Central memory CD8-positive, alpha-beta T cell (primary cell): ENCODE measurements at regions not wholly inside any gene's neighbourhood (a gene's known extent, or its start where the extent isn't known, plus 50 kb on each side); places are given as distances from the start of the nearest gene placed in this dataset.
"Not testable (repeated sequence)": the region's sequence is repeated elsewhere in the genome, so short reads cannot be mapped to it uniquely, and the experiment has no call there.

Experiments used
- ATAC-seq: fragments of 150-1000 bp; cut with Tn5 transposase; replicated peaks from 2 replicates; pipeline ENCODE4 v1.10.0; 2022; ENCODE audit warnings: mild to moderate bottlenecking, moderate FRiP score, moderate number of reproducible peaks; ENCODE audit not compliant: poor library complexity, severe bottlenecking; ENCODE audit errors: extremely low read depth
- DNase-seq, 2 donors: peaks; one replicate each; pipeline ENCODE4 v3.0.0; 2021; ENCODE audit warnings: low spot score in 2 of 2
- H3K27ac Mint-ChIP-seq: one replicate; pipeline ENCODE4 v1.8.0; 2022; ENCODE audit warnings: low read depth, mild to moderate bottlenecking, moderate library complexity, mixed read lengths
- H3K27me3 Mint-ChIP-seq: one replicate; pipeline ENCODE4 v1.8.0; 2022; ENCODE audit warnings: mixed read lengths
- H3K36me3 Mint-ChIP-seq: one replicate; pipeline ENCODE4 v1.8.0; 2022; ENCODE audit warnings: mild to moderate bottlenecking, moderate library complexity, mixed read lengths; ENCODE audit not compliant: insufficient read depth
- H3K4me1 Mint-ChIP-seq: one replicate; pipeline ENCODE4 v1.8.0; 2022; ENCODE audit warnings: mixed read lengths
- H3K4me3 Mint-ChIP-seq: one replicate; pipeline ENCODE4 v1.8.0; 2022; ENCODE audit warnings: mild to moderate bottlenecking, moderate library complexity, mixed read lengths
- H3K9me3 Mint-ChIP-seq: one replicate; pipeline ENCODE4 v1.8.0; 2022; ENCODE audit warnings: mixed read lengths

DNA sequence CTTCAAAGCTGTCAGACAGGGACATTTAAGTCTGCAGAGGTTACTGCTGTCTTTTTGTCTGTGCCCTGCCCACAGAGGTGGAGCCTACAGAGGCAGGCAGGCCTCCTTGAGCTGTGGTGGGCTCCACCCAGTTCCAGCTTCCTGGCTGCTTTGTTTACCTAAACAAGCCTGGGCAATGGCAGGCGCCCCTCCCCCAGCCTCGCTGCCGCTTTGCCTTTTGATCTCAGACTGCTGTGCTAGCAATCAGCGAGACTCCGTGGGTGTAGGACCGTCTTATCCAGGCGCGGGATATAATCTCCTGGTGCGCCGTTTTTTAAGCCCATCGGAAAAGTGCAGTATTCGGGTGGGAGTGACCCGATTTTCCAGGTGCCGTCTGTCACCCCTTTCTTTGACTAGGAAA is 773.5 kb downstream of the KCNJ3 start:
- not testable (repeated sequence) for H3K36me3 Mint-ChIP-seq, H3K4me1 Mint-ChIP-seq, H3K4me3 Mint-ChIP-seq, H3K27ac Mint-ChIP-seq, DNase-seq, H3K27me3 Mint-ChIP-seq, ATAC-seq
- peaks cover 19% of the 10 kb centered on the region for H3K9me3 Mint-ChIP-seq

GRCh38 chr2:155456222-155456621 is 757.7 kb downstream of the KCNJ3 start:
- no peaks in the 10 kb centered on the region for H3K36me3 Mint-ChIP-seq
- no peak overlapping the region for H3K4me3 Mint-ChIP-seq
- no peak for DNase-seq
- no peak for ATAC-seq
- H3K27me3 Mint-ChIP-seq: no peaks in the 10 kb centered on the region
- peaks cover 5% of the 10 kb centered on the region for H3K9me3 Mint-ChIP-seq
- H3K4me1 Mint-ChIP-seq: no peaks in the 10 kb centered on the region
- no peak overlapping the region for H3K27ac Mint-ChIP-seq

GRCh38 chr2:155442755-155443372 is 744.4 kb downstream of the KCNJ3 start:
- no peak overlapping the region for H3K27ac Mint-ChIP-seq
- no peak overlapping the region for H3K4me3 Mint-ChIP-seq
- no peak for ATAC-seq
- no peaks in the 10 kb centered on the region for H3K4me1 Mint-ChIP-seq
- H3K36me3 Mint-ChIP-seq: no peaks in the 10 kb centered on the region
- DNase-seq: no peak
- H3K27me3 Mint-ChIP-seq: no peaks in the 10 kb centered on the region
- H3K9me3 Mint-ChIP-seq: peaks cover 16% of the 10 kb centered on the region

GRCh38 chr2:155442088-155442487 is 743.6 kb downstream of the KCNJ3 start:
- ATAC-seq (no peak), DNase-seq (no peak)
- Mint-ChIP-seq H3K9me3 (peaks cover 18% of the 10 kb centered on the region), H3K27ac (no peak overlapping the region), H3K36me3 (no peaks in the 10 kb centered on the region), H3K27me3 (no peaks in the 10 kb centered on the region), H3K4me1 (no peaks in the 10 kb centered on the region), H3K4me3 (no peak overlapping the region)

DNA sequence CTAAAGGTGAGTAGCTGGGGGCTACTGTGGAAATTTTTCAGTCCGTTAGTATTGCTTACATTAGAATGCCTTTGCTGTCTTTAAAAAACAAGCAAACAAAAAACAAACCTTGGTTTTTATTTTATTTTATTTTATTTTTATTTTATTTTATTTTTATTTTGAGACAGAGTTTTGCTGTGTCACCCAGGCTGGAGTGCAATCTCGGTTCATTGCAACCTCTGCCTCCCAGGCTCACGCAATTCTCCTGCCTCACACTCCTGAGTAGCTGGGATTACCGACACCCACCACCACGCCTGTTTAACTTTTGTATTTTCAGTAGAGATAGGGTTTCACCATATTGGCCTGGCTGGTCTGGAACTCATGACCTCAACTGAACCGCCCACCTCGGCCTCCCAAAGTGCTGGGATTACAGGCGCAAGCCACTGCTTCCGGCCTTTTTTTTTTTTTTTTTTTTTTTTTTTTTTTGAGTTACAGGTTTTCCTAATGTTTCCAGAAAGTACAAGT is 732.6 kb downstream of the KCNJ3 start:
- no peaks in the 10 kb centered on the region for H3K36me3 Mint-ChIP-seq
- H3K4me1 Mint-ChIP-seq: no peaks in the 10 kb centered on the region
- H3K9me3 Mint-ChIP-seq: peaks cover 39% of the 10 kb centered on the region
- no peak for DNase-seq
- no peak overlapping the region for H3K27ac Mint-ChIP-seq
- no peak overlapping the region for H3K4me3 Mint-ChIP-seq
- no peak for ATAC-seq
- no peaks in the 10 kb centered on the region for H3K27me3 Mint-ChIP-seq

DNA sequence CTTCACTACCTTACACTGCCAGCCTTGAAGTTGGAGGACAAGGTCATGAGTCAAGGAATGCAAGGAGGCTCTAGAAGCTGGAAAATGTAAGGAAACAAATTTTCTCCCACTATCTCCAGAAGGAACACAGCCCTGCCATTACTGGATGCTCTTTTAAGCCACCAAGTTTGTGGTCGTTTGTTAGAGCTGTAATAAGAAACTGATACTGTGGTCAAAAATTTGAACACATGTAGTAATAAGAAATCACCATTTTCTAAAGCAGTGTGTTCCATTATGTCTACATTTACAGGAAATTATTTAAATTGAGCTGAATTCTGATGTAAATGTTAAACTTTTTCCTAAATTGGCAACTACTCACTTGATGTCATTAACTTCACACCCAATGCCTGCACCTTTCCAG is 729.0 kb downstream of the KCNJ3 start:
- DNase-seq (no peak), ATAC-seq (no peak)
- no peak overlapping the region for H3K27ac Mint-ChIP-seq
- H3K36me3 Mint-ChIP-seq: no peaks in the 10 kb centered on the region
- H3K27me3 Mint-ChIP-seq: no peaks in the 10 kb centered on the region
- H3K4me3 Mint-ChIP-seq: no peak overlapping the region
- H3K4me1 Mint-ChIP-seq: no peaks in the 10 kb centered on the region
- peaks cover 31% of the 10 kb centered on the region for H3K9me3 Mint-ChIP-seq

GRCh38 chr2:155424518-155424917 is 726.0 kb downstream of the KCNJ3 start:
- ATAC-seq (no peak), DNase-seq (no peak)
- Mint-ChIP-seq H3K4me1 (no peaks in the 10 kb centered on the region), H3K27ac (no peak overlapping the region), H3K9me3 (peaks cover 24% of the 10 kb centered on the region), H3K4me3 (no peak overlapping the region), H3K36me3 (no peaks in the 10 kb centered on the region), H3K27me3 (no peaks in the 10 kb centered on the region)

DNA sequence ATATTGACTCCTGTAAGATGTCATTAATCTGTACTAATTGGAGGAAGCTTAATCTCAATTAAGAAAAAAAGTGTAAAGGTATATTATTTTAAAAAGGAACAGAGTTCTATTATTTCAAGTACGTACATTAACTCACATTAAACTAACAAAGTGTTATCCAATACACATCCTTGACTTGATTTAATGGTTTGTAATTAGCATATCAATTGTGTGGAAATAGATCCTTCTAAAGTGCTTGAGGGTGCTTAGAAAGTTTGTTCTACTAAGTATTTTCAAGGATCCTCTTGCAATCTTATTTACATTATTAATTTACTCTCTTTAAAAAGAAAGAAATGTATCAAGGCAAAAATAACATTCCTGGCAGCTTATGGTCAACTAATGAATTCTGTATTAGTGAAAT is 720.3 kb downstream of the KCNJ3 start:
- Mint-ChIP-seq H3K36me3 (no peaks in the 10 kb centered on the region), H3K9me3 (no peaks in the 10 kb centered on the region), H3K27ac (no peak overlapping the region), H3K27me3 (no peaks in the 10 kb centered on the region), H3K4me1 (no peaks in the 10 kb centered on the region), H3K4me3 (no peak overlapping the region)
- no peak for ATAC-seq
- DNase-seq: no peak

- Mint-ChIP-seq H3K36me3 (no peaks in the 10 kb centered on the region), H3K4me1 (no peaks in the 10 kb centered on the region), H3K4me3 (no peak overlapping the region), H3K27me3 (no peaks in the 10 kb centered on the region), H3K27ac (no peak overlapping the region), H3K9me3 (no peaks in the 10 kb centered on the region)
- no peak for DNase-seq
- no peak for ATAC-seq
These were observed 714.1 kb downstream of the KCNJ3 start for GRCh38 chr2:155412598-155412997.

GRCh38 chr2:155404433-155405002 is 706.0 kb downstream of the KCNJ3 start:
- Mint-ChIP-seq H3K27me3 (no peaks in the 10 kb centered on the region), H3K4me3 (no peak overlapping the region), H3K9me3 (peaks cover 22% of the 10 kb centered on the region), H3K4me1 (no peaks in the 10 kb centered on the region), H3K36me3 (no peaks in the 10 kb centered on the region), H3K27ac (no peak overlapping the region)
- ATAC-seq (no peak), DNase-seq (no peak)

- Mint-ChIP-seq H3K27ac (no peak overlapping the region), H3K4me1 (no peaks in the 10 kb centered on the region), H3K4me3 (no peak overlapping the region), H3K27me3 (no peaks in the 10 kb centered on the region), H3K9me3 (no peaks in the 10 kb centered on the region), H3K36me3 (no peaks in the 10 kb centered on the region)
- ATAC-seq (no peak), DNase-seq (no peak)
These were observed 694.9 kb downstream of the KCNJ3 start for GRCh38 chr2:155393406-155393805.

DNA sequence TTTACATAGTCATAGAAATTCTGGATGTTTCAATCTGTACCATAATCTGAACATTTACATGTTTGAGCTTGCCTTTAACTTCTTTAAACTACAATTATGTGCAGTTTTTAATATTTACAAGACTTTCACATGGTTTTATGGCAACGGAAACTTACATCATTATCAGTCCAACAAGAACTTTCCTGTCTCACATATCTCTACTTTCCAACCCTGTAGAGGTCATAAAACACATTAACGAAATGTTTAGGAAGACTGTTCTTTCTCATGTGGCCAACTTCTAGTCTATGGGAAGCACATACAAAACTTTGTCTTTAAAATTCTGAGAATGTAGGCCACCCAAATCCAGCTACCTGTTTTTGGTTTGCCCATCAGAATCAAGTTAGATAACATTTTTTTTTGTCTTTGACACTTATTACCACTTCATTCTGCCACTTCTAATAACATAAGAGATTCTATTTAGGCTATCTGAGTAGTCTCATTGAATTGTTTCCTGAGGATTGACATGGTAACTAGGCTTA is 693.2 kb downstream of the KCNJ3 start:
- ATAC-seq: no peak
- Mint-ChIP-seq H3K27me3 (no peaks in the 10 kb centered on the region), H3K36me3 (no peaks in the 10 kb centered on the region)

DNA sequence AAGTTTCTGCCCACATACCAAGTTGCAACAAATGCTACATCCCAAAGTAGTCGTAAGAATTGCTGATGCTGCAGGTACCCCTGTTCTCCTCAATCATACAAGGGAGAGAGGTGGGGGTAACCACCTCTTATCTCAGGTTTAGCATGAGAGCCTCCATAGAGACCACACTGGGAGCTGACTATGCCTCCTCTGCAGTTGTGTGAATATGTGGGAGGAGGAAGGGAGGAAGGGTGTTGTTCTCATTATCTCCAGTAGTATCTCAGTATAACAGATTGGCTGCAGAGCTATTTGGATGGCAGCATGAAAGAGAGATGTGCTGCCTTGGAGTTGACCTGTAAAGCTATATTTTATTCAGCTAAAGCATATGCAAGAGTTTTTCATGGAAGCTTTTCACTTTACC is 690.7 kb downstream of the KCNJ3 start:
- Mint-ChIP-seq H3K4me1 (no peaks in the 10 kb centered on the region), H3K36me3 (no peaks in the 10 kb centered on the region), H3K4me3 (no peak overlapping the region), H3K27me3 (no peaks in the 10 kb centered on the region), H3K9me3 (no peaks in the 10 kb centered on the region), H3K27ac (no peak overlapping the region)
- DNase-seq: no peak
- ATAC-seq: no peak

More for the DNA sequence above, 693.2 kb downstream of the KCNJ3 start:
- no peaks in the 10 kb centered on the region for H3K4me1 Mint-ChIP-seq
- H3K9me3 Mint-ChIP-seq: no peaks in the 10 kb centered on the region
- no peak for DNase-seq
- no peak overlapping the region for H3K27ac Mint-ChIP-seq
- H3K4me3 Mint-ChIP-seq: no peak overlapping the region
